ENCODE measurements at regions not wholly inside any gene's neighbourhood (a gene's known extent, or its start where the extent isn't known, plus 50 kb on each side); places are given as distances from the start of the nearest gene placed in this dataset.

DNA sequence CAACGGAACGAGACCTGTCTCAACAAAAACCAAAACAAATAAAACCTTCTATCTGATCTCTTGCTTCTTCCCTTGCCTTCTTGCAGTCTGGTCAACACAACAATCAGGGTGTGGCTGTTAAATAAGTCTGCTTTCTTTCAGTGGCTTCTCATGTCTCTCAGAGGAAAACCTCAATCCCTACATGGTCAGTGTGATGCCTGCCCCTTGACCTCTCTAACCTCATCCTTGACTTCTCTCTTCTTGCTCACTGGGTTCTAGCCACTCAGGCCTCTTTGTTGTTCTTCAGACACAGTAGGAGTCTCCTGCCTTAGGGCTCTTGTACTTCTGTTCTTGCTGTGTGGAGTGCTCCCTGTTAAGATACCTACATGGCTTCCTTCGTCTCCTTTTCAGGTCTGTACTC lies 220.4 kb downstream of the SDHAF3 start:
- H3K36me3 Mint-ChIP-seq (ENCODE audit: low read depth) = no peaks in the 10 kb centered on the region
- Histone ChIP-seq H3K27ac (ENCODE audit: low read depth) (no peak overlapping the region), H3K36me3 (ENCODE audit: insufficient read depth) (no peaks in the 10 kb centered on the region), H3K79me2 (replicated peaks; ENCODE audit: insufficient read depth) (no peaks in the 10 kb centered on the region), H2AFZ (no peak overlapping the region), H3K4me3 (no peak overlapping the region), H3K27me3 (ENCODE audit: insufficient read depth) (no peaks in the 10 kb centered on the region), H3K9me2 (ENCODE audit: insufficient read depth) (peaks cover 9% of the 10 kb centered on the region; the same call in 1 of the 2 replicates), H3K4me2 (no peak overlapping the region), H4K20me1 (replicated peaks; ENCODE audit: insufficient read depth) (no peaks in the 10 kb centered on the region), H3K4me1 (ENCODE audit: insufficient read depth) (peaks cover 10% of the 10 kb centered on the region; the same call in 1 of the 2 replicates), H3F3A (replicated peaks; ENCODE audit: low read depth) (no peaks in the 10 kb centered on the region)
- H3K4me1 Mint-ChIP-seq = peaks cover 8% of the 10 kb centered on the region
- H3K27ac Mint-ChIP-seq = no peak overlapping the region
- no peaks in the 10 kb centered on the region for H3K27me3 Mint-ChIP-seq (ENCODE audit: insufficient read depth, low read depth, poor library complexity)
- no peak for ATAC-seq
- no peak overlapping the region for H3K4me3 Mint-ChIP-seq
- TF ChIP-seq, protein P1, sequence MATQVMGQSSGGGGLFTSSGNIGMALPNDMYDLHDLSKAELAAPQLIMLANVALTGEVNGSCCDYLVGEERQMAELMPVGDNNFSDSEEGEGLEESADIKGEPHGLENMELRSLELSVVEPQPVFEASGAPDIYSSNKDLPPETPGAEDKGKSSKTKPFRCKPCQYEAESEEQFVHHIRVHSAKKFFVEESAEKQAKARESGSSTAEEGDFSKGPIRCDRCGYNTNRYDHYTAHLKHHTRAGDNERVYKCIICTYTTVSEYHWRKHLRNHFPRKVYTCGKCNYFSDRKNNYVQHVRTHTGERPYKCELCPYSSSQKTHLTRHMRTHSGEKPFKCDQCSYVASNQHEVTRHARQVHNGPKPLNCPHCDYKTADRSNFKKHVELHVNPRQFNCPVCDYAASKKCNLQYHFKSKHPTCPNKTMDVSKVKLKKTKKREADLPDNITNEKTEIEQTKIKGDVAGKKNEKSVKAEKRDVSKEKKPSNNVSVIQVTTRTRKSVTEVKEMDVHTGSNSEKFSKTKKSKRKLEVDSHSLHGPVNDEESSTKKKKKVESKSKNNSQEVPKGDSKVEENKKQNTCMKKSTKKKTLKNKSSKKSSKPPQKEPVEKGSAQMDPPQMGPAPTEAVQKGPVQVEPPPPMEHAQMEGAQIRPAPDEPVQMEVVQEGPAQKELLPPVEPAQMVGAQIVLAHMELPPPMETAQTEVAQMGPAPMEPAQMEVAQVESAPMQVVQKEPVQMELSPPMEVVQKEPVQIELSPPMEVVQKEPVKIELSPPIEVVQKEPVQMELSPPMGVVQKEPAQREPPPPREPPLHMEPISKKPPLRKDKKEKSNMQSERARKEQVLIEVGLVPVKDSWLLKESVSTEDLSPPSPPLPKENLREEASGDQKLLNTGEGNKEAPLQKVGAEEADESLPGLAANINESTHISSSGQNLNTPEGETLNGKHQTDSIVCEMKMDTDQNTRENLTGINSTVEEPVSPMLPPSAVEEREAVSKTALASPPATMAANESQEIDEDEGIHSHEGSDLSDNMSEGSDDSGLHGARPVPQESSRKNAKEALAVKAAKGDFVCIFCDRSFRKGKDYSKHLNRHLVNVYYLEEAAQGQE (IDR thresholded peaks at IDR 0.05; ENCODE audit: unreplicated experiment) = no peak
- no peak for TF ChIP-seq EZH2 (IDR thresholded peaks at IDR 0.05; ENCODE audit: low read depth, unreplicated experiment)
- no peak for TF ChIP-seq STAT1 (IDR thresholded peaks at IDR 0.05; ENCODE audit: unreplicated experiment)
- TF ChIP-seq NANOG (IDR thresholded peaks at IDR 0.05; ENCODE audit: borderline replicate concordance) = no peak
- no peak for TF ChIP-seq ZNF331 (CRISPR knock-in tag; IDR thresholded peaks at IDR 0.05; ENCODE audit: low read depth)
- TF ChIP-seq POLR2AphosphoS5 (IDR thresholded peaks at IDR 0.05; ENCODE audit: low read depth) = no peak
- TF ChIP-seq, protein P2, sequence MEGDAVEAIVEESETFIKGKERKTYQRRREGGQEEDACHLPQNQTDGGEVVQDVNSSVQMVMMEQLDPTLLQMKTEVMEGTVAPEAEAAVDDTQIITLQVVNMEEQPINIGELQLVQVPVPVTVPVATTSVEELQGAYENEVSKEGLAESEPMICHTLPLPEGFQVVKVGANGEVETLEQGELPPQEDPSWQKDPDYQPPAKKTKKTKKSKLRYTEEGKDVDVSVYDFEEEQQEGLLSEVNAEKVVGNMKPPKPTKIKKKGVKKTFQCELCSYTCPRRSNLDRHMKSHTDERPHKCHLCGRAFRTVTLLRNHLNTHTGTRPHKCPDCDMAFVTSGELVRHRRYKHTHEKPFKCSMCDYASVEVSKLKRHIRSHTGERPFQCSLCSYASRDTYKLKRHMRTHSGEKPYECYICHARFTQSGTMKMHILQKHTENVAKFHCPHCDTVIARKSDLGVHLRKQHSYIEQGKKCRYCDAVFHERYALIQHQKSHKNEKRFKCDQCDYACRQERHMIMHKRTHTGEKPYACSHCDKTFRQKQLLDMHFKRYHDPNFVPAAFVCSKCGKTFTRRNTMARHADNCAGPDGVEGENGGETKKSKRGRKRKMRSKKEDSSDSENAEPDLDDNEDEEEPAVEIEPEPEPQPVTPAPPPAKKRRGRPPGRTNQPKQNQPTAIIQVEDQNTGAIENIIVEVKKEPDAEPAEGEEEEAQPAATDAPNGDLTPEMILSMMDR (conservative IDR thresholded peaks at IDR 0.05; ENCODE audit: low read depth in 2 of 2) = no peak
- TF ChIP-seq, protein P3, sequence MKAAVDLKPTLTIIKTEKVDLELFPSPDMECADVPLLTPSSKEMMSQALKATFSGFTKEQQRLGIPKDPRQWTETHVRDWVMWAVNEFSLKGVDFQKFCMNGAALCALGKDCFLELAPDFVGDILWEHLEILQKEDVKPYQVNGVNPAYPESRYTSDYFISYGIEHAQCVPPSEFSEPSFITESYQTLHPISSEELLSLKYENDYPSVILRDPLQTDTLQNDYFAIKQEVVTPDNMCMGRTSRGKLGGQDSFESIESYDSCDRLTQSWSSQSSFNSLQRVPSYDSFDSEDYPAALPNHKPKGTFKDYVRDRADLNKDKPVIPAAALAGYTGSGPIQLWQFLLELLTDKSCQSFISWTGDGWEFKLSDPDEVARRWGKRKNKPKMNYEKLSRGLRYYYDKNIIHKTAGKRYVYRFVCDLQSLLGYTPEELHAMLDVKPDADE (IDR thresholded peaks at IDR 0.05) = no peak
- no peak for TF ChIP-seq JUNB (IDR thresholded peaks at IDR 0.05; ENCODE audit: unreplicated experiment)
- TF ChIP-seq CREB1 (CRISPR knock-in tag; IDR thresholded peaks at IDR 0.05; ENCODE audit: low read depth) = no peak
- TF ChIP-seq EZH2phosphoT487 (IDR thresholded peaks at IDR 0.05; ENCODE audit: unreplicated experiment) = no peak
- no peak for TF ChIP-seq ZNF114 (CRISPR knock-in tag; IDR thresholded peaks at IDR 0.05)
- TF ChIP-seq, protein P4, sequence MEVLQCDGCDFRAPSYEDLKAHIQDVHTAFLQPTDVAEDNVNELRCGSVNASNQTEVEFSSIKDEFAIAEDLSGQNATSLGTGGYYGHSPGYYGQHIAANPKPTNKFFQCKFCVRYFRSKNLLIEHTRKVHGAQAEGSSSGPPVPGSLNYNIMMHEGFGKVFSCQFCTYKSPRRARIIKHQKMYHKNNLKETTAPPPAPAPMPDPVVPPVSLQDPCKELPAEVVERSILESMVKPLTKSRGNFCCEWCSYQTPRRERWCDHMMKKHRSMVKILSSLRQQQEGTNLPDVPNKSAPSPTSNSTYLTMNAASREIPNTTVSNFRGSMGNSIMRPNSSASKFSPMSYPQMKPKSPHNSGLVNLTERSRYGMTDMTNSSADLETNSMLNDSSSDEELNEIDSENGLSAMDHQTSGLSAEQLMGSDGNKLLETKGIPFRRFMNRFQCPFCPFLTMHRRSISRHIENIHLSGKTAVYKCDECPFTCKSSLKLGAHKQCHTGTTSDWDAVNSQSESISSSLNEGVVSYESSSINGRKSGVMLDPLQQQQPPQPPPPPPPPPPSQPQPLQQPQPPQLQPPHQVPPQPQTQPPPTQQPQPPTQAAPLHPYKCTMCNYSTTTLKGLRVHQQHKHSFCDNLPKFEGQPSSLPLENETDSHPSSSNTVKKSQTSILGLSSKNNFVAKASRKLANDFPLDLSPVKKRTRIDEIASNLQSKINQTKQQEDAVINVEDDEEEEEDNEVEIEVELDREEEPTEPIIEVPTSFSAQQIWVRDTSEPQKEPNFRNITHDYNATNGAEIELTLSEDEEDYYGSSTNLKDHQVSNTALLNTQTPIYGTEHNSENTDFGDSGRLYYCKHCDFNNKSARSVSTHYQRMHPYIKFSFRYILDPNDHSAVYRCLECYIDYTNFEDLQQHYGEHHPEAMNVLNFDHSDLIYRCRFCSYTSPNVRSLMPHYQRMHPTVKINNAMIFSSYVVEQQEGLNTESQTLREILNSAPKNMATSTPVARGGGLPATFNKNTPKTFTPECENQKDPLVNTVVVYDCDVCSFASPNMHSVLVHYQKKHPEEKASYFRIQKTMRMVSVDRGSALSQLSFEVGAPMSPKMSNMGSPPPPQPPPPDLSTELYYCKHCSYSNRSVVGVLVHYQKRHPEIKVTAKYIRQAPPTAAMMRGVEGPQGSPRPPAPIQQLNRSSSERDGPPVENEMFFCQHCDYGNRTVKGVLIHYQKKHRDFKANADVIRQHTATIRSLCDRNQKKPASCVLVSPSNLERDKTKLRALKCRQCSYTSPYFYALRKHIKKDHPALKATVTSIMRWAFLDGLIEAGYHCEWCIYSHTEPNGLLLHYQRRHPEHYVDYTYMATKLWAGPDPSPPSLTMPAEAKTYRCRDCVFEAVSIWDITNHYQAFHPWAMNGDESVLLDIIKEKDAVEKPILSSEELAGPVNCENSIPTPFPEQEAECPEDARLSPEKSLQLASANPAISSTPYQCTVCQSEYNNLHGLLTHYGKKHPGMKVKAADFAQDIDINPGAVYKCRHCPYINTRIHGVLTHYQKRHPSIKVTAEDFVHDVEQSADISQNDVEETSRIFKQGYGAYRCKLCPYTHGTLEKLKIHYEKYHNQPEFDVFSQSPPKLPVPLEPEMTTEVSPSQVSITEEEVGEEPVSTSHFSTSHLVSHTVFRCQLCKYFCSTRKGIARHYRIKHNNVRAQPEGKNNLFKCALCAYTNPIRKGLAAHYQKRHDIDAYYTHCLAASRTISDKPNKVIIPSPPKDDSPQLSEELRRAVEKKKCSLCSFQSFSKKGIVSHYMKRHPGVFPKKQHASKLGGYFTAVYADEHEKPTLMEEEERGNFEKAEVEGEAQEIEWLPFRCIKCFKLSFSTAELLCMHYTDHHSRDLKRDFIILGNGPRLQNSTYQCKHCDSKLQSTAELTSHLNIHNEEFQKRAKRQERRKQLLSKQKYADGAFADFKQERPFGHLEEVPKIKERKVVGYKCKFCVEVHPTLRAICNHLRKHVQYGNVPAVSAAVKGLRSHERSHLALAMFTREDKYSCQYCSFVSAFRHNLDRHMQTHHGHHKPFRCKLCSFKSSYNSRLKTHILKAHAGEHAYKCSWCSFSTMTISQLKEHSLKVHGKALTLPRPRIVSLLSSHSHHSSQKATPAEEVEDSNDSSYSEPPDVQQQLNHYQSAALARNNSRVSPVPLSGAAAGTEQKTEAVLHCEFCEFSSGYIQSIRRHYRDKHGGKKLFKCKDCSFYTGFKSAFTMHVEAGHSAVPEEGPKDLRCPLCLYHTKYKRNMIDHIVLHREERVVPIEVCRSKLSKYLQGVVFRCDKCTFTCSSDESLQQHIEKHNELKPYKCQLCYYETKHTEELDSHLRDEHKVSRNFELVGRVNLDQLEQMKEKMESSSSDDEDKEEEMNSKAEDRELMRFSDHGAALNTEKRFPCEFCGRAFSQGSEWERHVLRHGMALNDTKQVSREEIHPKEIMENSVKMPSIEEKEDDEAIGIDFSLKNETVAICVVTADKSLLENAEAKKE (CRISPR knock-in tag; IDR thresholded peaks at IDR 0.05) = no peak
- no peak for DNase-seq (ENCODE audit: low spot score)
- H3K9me3 Mint-ChIP-seq = peaks cover 5% of the 10 kb centered on the region; the same call in 1 of the 3 replicates

Data from GM23338 (cell line).